Spleen (tissue), 7 donors: ENCODE measurements at regions not wholly inside any gene's neighbourhood (a gene's known extent, or its start where the extent isn't known, plus 50 kb on each side); places are given as distances from the start of the nearest gene placed in this dataset.

Source experiments
- POLR2A ChIP-seq, 3 donors: fragments of 450-650 bp; IDR thresholded peaks; one replicate each; pipeline ENCODE4 v1.5.1; 2017; ENCODE audit warnings: antibody characterized with exemption in 3 of 3, mild to moderate bottlenecking in 1 of 3
- TF ChIP-seq, protein P1 (sequence below), 11 experiments: fragments of 200-600 bp in 7 of 11; fragments of 450-650 bp in 4 of 11; sonication (generic) in 4 of 11; IDR thresholded peaks in 8 of 11; conservative IDR thresholded peaks in 3 of 11; 1 replicate in 7 of 11; 2 replicates in 4 of 11; pipeline versions ENCODE4 v1.4.0 to v1.8.0; 2016 to 2021; ENCODE audit warnings: antibody characterized with exemption in 11 of 11, inconsistent platforms in 4 of 11, mild to moderate bottlenecking in 1 of 11
- donor health status: DM: no; HTN: no; CAD: no; lungs with moderate emphysema.
- donor health status: DM: no; HTN: no; CAD: no.
- donor health status: DM: no; HTN: no; CAD: no.

DNA sequence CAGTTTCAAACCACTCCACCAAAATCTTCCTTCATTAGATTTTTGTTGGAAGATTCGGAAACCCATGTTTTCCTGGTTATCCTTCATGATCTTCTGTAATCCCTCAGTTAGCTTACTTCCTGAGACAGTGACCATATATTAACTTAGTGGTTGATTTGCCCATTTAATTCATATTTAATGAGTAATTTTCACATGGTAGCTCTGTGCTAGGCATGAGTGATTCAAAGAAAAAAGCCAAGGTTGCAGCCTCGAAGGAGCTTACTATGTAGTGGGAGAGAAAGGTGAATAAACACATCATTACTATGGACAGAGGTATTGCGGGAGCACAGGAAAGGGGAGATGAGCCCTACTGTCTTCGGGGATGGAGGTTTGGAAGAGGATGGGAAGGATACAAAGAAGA lies 158.5 kb downstream of the TLE1 start:
- TF ChIP-seq, protein P1, sequence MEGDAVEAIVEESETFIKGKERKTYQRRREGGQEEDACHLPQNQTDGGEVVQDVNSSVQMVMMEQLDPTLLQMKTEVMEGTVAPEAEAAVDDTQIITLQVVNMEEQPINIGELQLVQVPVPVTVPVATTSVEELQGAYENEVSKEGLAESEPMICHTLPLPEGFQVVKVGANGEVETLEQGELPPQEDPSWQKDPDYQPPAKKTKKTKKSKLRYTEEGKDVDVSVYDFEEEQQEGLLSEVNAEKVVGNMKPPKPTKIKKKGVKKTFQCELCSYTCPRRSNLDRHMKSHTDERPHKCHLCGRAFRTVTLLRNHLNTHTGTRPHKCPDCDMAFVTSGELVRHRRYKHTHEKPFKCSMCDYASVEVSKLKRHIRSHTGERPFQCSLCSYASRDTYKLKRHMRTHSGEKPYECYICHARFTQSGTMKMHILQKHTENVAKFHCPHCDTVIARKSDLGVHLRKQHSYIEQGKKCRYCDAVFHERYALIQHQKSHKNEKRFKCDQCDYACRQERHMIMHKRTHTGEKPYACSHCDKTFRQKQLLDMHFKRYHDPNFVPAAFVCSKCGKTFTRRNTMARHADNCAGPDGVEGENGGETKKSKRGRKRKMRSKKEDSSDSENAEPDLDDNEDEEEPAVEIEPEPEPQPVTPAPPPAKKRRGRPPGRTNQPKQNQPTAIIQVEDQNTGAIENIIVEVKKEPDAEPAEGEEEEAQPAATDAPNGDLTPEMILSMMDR (IDR thresholded peaks at IDR 0.05 in 8 of 11, conservative IDR thresholded peaks at IDR 0.05 in 3 of 11), result no peak
- no peak for TF ChIP-seq POLR2A (IDR thresholded peaks at IDR 0.05)
